GM19372 (cell line): ENCODE measurements at regions not wholly inside any gene's neighbourhood (a gene's known extent, or its start where the extent isn't known, plus 50 kb on each side); places are given as distances from the start of the nearest gene placed in this dataset.

Experiments used
- ATAC-seq: cut with Tn5 transposase; IDR thresholded peaks from one replicate; pipeline ENCODE4 v1.9.1; 2021; ENCODE audit warnings: mild to moderate bottlenecking, low read depth, moderate library complexity; ENCODE audit not compliant: unreplicated experiment

- ATAC-seq: no peak
These were observed 130.9 kb downstream of the PALM2AKAP2 start for GRCh38 chr9:109910671-109911518.

- no peak for ATAC-seq
These were observed 132.1 kb downstream of the PALM2AKAP2 start for GRCh38 chr9:109912082-109912582.

DNA sequence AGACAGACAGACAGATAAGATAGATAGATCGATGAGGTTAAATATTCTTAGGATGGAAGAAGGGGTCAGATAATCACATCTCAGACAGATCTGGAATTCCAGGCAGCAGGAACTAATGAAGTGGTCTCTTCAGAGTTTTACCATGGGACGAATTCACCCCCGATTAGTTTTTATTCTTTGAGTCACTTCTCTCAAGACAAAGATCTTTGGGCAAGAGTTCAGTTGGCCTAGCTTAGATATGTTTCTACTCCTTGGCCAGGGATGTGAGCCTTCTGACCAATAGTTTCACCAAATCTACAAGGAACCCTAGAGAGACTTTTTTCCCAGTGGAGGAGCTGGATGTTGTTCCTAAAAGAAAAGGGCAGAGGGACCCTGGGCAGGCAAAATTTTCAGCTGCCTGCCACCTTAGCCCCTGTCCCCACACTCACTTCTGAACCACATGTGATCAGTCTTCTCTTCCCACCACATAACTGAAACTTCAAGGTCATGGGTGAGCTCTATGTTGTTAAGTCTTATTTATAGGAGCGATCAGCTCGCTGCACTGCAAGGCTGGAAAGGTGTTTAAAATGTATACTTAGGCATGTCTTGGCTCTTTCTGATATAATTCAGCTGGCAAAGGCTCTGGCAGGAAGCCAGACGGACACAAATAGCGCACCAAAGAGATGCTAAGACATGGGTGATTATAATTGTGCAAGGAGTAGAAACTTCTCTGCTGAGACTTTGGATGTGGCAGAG lies 132.9 kb downstream of the PALM2AKAP2 start:
- peak; percentile 53 for ATAC-seq

GRCh38 chr9:109913461-109913810 lies 133.4 kb downstream of the PALM2AKAP2 start:
- ATAC-seq: no peak

DNA sequence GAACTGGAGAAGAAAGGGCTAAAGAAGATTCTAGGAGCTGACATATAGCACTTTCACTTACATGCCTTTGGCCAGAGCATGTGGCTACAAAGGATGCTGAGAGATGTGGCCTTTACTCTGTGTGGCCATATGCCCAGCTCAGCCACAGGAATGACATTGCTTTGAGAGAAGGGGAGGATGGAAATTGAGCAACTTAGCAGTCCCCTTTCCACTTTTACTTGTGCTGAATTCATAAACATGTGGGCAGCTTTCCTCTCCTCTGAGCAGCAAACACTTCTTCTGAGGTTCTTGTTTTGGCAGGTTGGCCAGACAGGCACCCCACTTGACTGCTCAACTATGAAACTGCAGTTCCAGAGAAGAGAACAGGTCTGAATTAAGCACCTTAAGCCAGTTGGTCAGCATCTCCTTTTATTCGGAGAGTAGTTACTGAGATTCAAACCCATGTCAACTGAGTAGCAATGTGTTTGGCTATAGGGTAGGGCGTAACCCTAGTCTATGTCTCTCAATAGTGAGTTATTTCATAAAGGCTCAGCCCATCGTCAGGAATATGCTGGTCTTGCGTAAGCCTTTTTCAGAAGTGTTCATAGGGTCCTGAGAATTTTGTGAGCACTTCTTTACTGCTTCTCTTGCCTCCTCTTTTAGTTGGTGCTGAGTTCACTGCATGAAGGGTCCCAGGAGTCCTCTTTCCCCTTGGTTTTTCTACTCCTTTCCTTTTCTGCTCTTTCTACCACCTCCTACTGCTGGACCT lies 134.5 kb downstream of the PALM2AKAP2 start:
- peak; percentile 32 for ATAC-seq

GRCh38 chr9:109916316-109916715 lies 136.3 kb downstream of the PALM2AKAP2 start:
- no peak for ATAC-seq

DNA sequence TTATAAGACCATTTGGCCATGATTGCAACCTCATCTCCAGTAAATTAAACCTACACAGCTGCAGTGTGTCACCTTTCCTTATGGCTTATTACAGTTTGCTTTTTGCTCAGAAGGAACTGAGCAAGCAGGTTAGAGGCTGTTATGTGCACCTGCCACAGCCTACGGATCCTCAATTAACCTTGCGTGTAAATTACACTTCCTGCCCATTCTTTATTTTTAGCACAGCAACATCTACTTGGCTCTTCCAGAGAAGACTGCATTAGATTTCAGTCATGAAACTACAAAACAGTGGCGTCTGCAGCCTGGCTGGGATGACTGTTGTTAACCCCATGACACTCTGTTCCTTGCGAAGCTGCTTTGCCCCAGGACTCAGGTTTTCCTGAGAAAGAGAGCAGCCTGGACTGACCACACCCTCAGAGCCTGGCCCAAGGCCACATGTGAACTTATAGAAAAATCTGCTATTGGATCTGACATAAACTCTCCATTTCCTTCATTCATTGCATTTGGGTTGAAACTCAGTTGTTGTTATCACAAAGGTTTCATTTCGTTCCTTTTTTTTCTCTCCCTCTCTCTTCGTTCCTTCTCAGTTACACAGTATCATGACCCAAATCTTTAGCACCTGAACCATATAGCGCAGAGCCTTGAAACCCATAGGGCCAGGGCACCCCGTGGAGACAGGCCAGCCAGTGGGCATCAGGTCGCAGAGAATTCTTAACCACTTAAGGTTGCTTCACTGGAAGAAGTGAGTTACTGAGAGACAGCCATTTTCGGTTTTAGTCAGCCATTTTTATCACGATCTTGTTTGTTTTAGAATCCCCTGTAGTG lies 138.6 kb downstream of the PALM2AKAP2 start:
- ATAC-seq: peak; percentile 73

DNA sequence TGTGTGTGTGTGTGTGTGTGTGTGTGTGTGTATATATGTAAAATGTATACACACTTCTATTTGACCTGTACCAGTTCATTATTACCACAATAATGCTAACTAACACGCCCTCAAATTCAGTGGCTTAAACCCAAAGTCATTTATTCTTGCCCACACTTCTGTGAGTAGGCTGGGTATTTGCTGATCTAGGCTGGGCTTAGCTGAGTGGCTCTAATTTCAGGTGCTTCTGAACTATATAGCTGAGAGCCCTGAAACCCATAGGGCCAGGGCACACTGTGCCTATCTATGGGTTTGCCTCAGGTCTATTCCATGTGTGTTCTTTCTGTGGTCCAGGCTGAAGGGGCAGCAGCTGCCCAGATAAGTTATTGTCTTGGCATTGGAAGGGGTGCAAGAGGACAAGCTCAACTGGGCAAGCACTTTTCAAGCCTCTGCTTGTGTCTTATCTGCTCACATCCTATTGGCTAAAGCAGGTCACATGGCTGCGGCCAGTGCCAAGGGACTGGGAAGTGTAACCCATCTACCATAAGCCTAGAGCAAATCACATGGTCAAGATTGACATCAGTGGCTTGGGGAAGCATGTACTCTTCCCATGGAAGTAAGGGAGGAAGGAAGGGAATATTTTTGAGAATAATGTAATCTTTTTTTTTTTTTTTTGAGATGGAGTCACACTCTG lies 139.9 kb downstream of the PALM2AKAP2 start:
- no peak for ATAC-seq

DNA sequence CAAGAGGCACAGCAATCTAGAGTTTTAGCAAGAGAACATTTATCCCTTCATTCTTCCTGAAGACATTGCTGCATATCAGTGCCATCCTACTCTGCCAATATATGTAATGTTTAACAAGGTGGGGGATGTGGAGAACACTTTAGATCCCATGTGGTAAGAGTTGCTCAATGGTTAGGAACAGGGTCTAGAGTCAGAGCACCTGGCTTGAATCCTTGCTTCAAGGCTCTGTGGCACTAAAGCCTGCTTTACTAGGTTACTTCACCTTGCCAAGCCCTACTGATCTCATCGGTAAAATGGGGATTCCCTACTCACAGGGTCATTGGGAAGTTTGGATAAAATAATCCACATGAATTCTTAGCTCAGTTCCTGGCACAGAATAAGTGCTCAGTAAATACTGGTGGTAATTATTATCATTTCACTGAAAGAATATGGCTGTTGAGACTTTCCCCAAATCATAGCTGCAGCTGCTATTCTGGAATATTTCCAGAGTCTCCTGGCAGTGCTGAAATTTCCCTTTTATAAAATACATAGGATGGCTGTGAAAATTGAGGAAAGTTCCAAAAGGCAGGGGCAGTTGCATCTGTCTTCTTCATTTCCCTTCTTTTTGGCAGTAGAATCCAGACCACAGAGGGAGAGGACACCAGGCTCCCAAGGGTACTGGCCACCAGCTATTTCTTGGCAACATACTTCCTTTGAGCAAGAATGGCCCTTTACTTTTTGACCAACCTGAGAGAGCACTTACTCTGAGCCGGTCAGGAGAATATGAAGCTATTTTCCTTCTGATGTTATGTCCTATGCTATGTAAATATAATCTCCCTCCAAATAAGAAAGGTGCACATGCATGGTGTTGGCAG lies 142.8 kb downstream of the PALM2AKAP2 start:
- no peak for ATAC-seq

GRCh38 chr9:109923471-109923760 lies 143.4 kb downstream of the PALM2AKAP2 start:
- no peak for ATAC-seq

GRCh38 chr9:109923806-109924205 lies 143.8 kb downstream of the PALM2AKAP2 start:
- no peak for ATAC-seq

- no peak for ATAC-seq
These were observed 145.8 kb downstream of the PALM2AKAP2 start for GRCh38 chr9:109925799-109926198.

DNA sequence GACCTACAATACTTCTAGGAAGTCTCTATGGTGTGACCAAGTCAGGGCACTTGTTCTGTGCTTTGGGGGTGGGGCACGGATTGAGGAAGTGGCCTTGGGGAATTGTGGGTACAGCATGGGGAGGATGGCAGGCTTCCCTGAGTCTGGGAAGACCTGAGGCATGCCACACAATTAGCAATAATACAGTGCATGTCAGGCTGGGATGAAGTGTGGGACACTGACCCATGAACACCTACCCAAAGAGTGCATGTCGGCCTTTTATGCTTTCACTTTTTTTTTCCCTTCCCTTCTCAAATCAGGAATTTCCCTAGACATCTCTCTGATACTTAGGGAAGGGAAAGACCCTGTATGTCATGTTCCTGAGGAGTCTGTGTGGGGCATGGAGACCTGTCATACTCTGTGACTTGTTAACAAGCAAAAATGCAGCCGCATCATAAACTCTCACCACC lies 146.4 kb downstream of the PALM2AKAP2 start:
- ATAC-seq: no peak

GRCh38 chr9:109931623-109932022 lies 151.6 kb downstream of the PALM2AKAP2 start:
- no peak for ATAC-seq

DNA sequence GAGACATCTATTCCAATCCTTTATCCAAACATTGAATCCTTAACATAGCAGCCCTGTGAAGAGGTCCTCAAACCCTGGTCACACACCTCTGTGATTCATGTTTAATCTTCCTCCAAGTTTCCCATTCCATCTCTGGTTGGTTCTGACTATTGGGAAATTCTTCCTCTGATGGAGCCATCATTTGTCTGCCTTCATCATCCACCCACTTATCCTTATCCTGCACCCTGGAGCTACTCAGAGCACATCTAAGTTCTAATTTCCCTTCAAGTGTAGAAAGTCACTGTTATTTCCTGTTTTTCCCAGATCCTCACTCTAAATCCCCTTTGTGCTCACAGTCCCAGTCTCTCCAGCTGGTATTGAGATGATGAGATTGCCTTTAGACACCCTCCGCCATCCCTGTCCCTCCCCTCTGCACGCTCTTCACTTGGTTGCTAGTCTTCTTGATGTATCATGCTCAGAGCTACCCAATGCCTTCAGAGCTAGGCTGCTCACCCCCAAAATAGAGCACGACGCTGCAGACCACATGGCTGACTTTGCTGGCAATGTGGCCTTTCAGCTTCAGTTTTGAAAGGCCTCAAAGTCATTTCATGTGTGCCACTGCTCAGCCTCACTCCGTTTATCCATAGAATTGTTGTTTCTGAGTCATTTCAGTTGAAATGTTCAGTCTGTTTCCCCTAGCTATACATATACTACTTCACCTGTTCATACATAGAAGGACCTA lies 154.3 kb downstream of the PALM2AKAP2 start:
- ATAC-seq: no peak

DNA sequence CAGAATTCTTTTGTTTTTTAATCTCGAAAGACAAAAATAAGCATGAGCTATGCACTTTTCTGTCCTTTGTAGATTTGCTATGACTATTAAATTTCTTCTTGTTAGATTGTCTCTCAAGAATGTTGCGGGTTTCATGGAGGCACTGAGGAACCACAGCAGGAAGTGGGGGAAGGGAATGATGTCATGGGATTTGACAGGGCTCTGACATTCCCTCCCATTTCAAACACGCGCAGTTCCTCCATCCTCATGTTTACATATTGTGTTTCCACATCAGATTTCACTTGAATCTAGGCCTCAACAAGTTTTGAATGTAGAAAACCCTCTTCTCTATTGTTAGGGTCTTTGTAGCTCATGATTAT lies 154.8 kb downstream of the PALM2AKAP2 start:
- no peak for ATAC-seq

DNA sequence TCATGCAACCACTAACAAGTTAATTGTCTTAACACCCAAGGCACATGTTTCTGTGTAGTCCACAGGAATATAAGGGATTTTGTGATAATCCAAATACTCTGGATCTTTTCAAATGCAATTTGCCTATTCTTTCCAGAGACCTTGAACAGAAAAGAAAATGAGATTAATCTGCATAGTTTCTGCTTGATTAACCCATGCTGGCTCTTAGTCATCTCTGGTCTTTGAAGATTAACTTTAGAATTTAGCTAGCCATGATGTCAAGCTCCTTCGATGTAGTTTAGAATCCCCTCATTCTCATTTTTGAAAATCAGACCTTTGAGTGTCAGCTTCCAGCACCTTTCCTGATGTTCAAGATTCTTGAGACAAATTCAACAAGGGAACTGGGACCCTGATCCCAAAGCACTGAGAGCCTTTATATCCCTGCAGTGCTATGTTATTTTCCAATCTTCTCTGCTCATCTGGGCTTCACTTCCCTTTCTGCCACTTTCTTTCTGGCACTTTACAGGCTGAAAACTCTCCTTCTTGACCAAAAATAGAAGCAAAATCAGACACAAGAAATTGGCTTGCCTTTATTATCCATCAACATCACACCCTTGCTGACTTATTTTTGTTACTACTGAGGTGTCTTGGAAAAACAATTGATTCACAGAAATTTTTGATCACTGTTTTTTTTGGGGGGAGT lies 155.5 kb downstream of the PALM2AKAP2 start:
- ATAC-seq: no peak
